Cardiac fibroblast (primary cell): ENCODE measurements at regions not wholly inside any gene's neighbourhood (a gene's known extent, or its start where the extent isn't known, plus 50 kb on each side); places are given as distances from the start of the nearest gene placed in this dataset.

Experiments used
- DNase-seq, 2 donors: peaks; one replicate each; pipeline versions ENCODE4 v3.0.0 to v3.0.0-alpha.2; 2010; ENCODE audit warnings: low read depth in 2 of 2
- H3K4me3 ChIP-seq, 2 donors: replicated peaks in 1 of 2; 1 replicate in 1 of 2; 2 replicates in 1 of 2; pipeline ENCODE4 v1.5.1; 2011; ENCODE audit warnings: low read depth in 2 of 2, low read length in 2 of 2, mild to moderate bottlenecking in 2 of 2, moderate library complexity in 1 of 2
- TF ChIP-seq, protein P1 (sequence below): IDR thresholded peaks from one replicate; pipeline ENCODE4 v1.5.1; 2011; ENCODE audit warnings: low read depth, mild to moderate bottlenecking, low read length, inconsistent platforms

DNA sequence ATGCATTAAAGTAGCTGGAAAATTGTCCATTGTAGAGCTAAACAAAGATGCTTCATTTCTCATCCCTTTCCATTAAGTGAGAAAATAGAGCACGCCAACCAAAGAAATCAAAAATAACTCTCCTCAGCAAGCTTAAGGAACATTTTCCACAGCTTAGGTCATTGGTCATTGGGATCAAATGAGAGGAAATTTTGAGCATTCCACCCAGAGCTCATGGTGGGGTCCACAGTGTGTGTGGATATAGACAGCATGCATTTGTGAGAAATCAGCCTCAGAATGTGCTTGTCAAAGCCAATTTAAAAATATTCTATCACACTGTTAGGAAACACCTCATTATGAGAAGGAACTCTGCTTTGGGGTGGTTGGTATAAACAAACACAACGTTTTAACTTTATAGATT is 97.2 kb downstream of the HDGFL1 start:
- TF ChIP-seq, protein P1, sequence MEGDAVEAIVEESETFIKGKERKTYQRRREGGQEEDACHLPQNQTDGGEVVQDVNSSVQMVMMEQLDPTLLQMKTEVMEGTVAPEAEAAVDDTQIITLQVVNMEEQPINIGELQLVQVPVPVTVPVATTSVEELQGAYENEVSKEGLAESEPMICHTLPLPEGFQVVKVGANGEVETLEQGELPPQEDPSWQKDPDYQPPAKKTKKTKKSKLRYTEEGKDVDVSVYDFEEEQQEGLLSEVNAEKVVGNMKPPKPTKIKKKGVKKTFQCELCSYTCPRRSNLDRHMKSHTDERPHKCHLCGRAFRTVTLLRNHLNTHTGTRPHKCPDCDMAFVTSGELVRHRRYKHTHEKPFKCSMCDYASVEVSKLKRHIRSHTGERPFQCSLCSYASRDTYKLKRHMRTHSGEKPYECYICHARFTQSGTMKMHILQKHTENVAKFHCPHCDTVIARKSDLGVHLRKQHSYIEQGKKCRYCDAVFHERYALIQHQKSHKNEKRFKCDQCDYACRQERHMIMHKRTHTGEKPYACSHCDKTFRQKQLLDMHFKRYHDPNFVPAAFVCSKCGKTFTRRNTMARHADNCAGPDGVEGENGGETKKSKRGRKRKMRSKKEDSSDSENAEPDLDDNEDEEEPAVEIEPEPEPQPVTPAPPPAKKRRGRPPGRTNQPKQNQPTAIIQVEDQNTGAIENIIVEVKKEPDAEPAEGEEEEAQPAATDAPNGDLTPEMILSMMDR = no peak
- H3K4me3 ChIP-seq = no peak overlapping the region
- no peak for DNase-seq

DNA sequence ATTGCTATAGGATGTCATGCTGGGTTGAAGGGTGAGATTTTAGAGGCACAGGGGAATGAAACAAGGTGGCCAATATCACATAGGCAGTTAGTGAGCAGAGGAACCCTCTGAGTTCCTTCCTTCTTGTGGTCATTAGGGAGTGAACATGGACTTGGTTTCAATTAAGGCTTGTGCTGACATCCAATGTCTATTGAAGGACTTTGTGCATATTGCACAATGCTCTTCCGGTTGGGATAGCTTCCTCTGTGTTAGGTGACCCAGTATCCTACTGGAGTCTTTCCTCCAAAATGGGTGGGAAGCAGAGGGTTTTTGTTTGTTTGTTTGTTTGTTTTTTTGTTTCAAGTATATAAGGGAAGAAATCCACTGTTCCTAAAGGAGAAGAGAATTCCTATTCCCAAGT is 98.5 kb downstream of the HDGFL1 start:
- TF ChIP-seq, protein P1 = no peak
- DNase-seq = peak in 1 of 2 donors; percentile 2
- H3K4me3 ChIP-seq = no peak overlapping the region

DNA sequence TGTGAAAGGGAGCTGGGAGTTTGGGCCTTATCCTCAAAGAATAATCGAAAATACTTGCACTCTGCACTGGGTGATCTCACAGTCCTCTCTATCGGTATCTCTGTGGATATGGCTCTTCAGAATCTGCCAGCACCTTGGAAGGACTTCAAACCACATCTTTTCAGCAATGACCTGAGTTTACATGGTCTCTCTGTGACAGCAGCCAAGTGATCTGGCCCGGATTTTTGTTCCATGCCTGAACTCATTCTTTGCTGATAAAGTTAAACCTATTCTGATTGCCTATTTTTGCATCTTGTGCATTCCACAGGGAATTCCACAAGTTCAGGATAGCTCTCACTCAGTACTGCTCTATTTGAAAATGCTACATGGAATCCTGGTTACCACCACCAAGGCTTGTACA is 98.9 kb downstream of the HDGFL1 start:
- TF ChIP-seq, protein P1 = no peak
- no peak overlapping the region for H3K4me3 ChIP-seq
- peak in 1 of 2 donors; percentile 21 for DNase-seq

DNA sequence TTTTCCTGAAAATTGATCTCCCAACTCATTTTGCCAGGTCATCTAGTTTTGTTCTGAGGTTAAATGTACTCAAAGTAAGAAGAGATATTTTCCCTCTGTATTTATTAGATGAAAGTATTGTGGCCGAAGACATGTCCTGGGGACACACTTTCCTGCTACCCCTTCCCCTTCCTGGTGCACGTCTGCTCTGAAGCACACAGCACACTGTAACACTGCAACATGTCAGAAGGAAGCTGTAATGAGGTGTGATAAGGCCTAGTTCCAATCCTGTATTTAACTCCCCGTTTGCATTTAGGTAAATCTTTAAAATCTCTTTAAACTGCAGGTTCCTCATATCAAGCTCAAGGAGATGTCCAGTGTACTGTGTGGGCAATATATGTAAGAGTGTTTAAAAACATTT is 99.4 kb downstream of the HDGFL1 start:
- TF ChIP-seq, protein P1 = no peak
- H3K4me3 ChIP-seq = no peak overlapping the region
- no peak for DNase-seq

DNA sequence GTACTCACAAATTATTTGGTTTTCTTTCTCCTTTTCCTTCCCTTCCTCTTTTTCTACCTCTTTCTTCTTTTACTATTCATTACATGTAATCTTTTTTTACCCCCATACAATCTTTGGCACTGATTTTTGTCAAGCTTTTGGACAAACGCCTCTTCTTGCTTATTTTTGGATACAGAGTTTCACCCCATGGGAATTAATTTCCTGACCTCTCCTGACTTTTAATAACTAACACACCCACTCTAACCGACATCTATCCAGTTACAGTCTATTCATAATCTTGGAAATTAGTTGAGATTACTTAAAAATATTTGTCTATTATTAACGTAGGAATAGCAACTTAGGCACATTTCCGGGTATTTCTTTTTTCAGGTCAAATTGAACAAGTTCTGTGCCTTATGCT is 101.2 kb downstream of the HDGFL1 start:
- TF ChIP-seq, protein P1 = no peak
- DNase-seq = no peak

DNA sequence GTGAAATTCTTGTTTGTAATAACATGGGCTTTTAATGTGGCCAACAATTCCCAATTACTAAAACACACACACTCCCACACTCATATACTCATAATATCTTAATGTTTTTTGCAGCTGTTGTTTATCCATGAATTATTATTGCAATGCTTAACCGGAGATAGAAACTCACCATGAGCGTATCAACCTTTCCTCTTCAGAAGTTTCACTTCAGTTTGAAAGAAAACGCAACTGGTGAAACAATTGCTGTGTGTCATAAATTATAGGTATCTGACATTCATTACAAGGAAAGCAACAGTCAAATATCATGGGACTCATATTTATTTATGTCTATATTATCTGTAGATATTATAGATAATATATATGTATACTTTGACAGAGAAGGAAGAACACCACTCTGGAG is 104.1 kb downstream of the HDGFL1 start:
- DNase-seq = no peak
- TF ChIP-seq, protein P1 = no peak
- no peak overlapping the region for H3K4me3 ChIP-seq

More for the DNA sequence above, 101.2 kb downstream of the HDGFL1 start:
- H3K4me3 ChIP-seq = no peak overlapping the region

DNA sequence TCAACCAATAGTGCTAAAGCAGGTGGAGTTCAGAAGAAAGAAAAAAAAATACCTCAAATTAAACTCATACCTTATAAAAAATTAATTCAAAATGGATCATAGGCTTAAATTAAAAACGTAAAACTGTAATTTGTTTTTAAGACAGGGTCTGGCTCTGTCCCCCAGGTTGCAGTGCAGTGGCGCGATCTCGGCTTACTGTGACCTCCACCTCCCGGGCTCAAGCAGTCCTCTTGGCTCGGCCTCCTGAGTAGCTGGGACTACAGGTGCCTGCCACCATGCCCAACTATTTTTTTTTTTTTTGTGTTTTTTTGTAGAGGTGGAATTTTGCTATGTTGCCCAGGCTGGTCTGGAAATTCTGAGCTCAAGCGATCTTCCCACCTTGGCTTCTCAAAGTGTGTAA is 111.6 kb downstream of the HDGFL1 start:
- DNase-seq = no peak
- TF ChIP-seq, protein P1 = no peak
- H3K4me3 ChIP-seq = no peak overlapping the region
